BE2C (cell line): ENCODE measurements at regions not wholly inside any gene's neighbourhood (a gene's known extent, or its start where the extent isn't known, plus 50 kb on each side); places are given as distances from the start of the nearest gene placed in this dataset.

ENCODE experiments used
- DNase-seq: peaks from one replicate; pipeline ENCODE4 v3.0.0-alpha.2; 2020
- H3K27me3 ChIP-seq: fragments of 250-450 bp; sonication (Bioruptor Pico); 2 replicates; pipeline ENCODE4 v1.5.1; 2020; ENCODE audit warnings: mild to moderate bottlenecking
- H3K36me3 ChIP-seq: fragments of 250-450 bp; sonication (Bioruptor Pico); 2 replicates; pipeline ENCODE4 v1.5.1; 2020; ENCODE audit warnings: mild to moderate bottlenecking
- H3K4me1 ChIP-seq: fragments of 250-450 bp; sonication (Bioruptor Pico); 2 replicates; pipeline ENCODE4 v1.5.1; 2020
- H3K4me3 ChIP-seq: 2 replicates; pipeline ENCODE4 v1.5.1; 2011; ENCODE audit warnings: low read depth, low read length
- H3K9me3 ChIP-seq: fragments of 250-450 bp; sonication (Bioruptor Pico); 2 replicates; pipeline ENCODE4 v1.5.1; 2020
- TF ChIP-seq, protein P1 (sequence below): IDR thresholded peaks from 2 replicates; pipeline ENCODE4 v1.5.1; 2012; ENCODE audit warnings: mild to moderate bottlenecking, low read depth, low read length

DNA sequence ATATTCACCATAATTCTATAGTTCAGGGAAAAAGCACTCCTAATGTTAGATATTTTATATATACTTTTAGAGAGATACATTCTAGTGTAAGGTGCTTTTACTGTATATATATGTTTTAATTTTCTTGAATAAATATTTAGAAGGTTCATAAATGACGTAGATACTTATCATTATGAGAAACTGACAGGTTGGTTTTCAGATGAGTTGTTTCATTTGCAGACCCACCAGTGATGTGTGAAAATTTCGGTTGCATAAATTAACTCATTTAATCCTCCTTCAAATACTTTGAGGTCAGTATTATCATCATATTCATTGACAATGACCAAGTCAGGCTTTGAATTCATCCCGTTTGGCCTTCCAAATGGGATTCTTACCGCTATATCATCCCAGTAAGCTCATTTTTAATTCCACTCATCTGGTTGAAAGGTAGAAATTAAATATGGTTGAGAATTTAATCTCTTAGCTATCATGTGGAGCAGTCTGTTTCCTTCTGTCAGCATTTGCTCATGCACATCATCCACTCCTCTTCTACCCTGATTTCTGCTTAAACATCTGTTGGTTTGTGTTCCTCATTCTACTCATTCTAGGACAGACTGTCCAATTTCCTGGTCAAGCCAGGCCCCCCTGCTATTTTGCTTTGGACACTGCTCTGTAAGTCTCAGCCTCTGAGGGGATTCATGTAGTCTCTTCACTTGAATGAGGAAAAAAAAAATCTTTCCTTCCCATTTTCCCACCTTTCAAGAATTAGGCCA, 1156.6 kb downstream of the PLA2G4A start:
- peaks cover 3% of the 10 kb centered on the region; the same call in 1 of the 2 replicates for H3K4me1 ChIP-seq

DNA sequence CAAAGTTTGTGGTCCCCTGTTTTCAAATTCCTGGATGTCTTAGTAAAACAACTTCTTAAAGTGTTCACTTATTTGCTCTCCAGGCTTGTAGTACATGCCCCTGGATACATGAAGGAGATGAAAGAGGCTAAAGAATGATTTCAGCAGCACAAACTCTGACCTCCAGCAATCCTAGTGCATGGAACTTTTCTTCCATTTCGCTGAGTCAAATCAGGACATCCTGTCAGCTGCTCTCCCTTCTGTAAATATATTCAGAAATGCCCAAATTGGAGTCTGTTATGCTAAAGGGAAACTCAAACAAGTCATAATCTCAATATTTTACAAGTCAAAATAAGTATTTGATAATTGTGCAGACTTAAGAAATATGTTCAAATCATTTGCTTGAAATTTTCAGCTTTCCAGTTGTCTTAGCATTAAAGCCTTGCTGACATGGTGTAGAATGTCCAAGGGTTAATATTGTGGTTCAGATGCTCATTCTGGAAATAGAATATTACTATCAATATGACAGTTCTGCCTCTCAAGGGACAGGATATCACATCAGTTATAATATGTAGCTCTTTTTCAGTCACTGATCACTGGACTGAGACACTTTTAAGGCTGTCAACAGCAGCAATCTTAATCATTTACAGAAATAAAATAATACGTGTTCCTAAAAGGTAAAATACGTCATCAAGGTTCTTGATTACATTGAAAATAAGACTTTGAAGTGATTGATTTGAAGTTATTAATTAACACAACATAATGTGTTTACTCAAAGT, 1157.3 kb downstream of the PLA2G4A start:
- no peaks in the 10 kb centered on the region for H3K27me3 ChIP-seq
- H3K9me3 ChIP-seq = no peaks in the 10 kb centered on the region
- H3K4me3 ChIP-seq = no peak overlapping the region
- H3K36me3 ChIP-seq = no peaks in the 10 kb centered on the region
- DNase-seq = no peak
- TF ChIP-seq, protein P1, sequence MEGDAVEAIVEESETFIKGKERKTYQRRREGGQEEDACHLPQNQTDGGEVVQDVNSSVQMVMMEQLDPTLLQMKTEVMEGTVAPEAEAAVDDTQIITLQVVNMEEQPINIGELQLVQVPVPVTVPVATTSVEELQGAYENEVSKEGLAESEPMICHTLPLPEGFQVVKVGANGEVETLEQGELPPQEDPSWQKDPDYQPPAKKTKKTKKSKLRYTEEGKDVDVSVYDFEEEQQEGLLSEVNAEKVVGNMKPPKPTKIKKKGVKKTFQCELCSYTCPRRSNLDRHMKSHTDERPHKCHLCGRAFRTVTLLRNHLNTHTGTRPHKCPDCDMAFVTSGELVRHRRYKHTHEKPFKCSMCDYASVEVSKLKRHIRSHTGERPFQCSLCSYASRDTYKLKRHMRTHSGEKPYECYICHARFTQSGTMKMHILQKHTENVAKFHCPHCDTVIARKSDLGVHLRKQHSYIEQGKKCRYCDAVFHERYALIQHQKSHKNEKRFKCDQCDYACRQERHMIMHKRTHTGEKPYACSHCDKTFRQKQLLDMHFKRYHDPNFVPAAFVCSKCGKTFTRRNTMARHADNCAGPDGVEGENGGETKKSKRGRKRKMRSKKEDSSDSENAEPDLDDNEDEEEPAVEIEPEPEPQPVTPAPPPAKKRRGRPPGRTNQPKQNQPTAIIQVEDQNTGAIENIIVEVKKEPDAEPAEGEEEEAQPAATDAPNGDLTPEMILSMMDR = no peak
- peaks cover 3% of the 10 kb centered on the region; the same call in 1 of the 2 replicates for H3K4me1 ChIP-seq

More for the DNA sequence above, 1156.6 kb downstream of the PLA2G4A start:
- TF ChIP-seq, protein P1 = no peak
- no peaks in the 10 kb centered on the region for H3K9me3 ChIP-seq
- no peaks in the 10 kb centered on the region for H3K36me3 ChIP-seq
- no peaks in the 10 kb centered on the region for H3K27me3 ChIP-seq
- no peak overlapping the region for H3K4me3 ChIP-seq
- DNase-seq = no peak

DNA sequence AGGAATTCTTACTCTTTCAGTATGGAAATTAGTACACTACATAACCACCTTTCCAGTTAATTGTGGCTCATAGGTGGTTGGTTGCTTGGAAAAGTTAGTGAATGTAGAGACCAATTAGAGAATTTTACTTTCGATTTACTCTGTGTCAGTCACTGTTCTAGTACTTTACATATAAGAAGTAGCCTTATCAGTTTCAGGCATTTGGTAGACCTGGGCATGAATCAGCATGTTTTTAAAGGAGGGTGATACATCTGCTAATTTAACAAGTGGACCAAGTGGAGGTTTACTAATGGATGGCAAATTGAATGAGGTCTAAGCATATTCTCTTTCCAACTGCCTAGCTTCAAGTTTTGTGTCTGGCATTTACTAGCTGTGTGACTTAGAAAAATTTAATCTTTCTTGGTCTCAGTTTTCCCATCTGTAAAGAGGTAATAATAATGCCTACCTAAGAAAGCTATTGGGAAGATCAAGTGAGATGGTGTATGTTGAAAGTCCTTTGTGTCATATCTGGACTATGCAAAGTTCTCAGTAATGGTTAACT, 1158.6 kb downstream of the PLA2G4A start:
- Histone ChIP-seq H3K36me3 (no peaks in the 10 kb centered on the region), H3K4me3 (no peak overlapping the region), H3K4me1 (peaks cover 3% of the 10 kb centered on the region; the same call in 1 of the 2 replicates), H3K9me3 (no peaks in the 10 kb centered on the region), H3K27me3 (no peaks in the 10 kb centered on the region)
- TF ChIP-seq, protein P1 = no peak
- DNase-seq = no peak

DNA sequence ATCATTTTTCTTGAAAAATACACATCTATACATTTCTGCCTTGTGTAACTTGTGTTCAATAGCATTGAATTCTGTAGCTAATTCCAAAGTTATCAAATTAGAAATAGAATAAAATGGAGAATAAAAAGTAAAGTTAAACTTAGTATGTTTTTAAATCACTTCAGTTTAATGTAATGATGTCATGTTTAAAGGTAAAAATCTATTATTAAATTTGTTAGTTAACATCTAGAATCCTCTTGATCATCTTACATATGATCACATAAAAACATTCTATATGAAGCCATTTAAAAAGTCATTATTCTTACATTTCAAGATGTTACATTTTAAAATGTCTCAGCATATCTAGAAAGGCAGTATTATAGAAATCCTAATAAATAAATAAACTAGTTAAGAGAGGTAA, 1163.2 kb downstream of the PLA2G4A start:
- H3K4me3 ChIP-seq = no peak overlapping the region
- no peaks in the 10 kb centered on the region for H3K27me3 ChIP-seq

DNA sequence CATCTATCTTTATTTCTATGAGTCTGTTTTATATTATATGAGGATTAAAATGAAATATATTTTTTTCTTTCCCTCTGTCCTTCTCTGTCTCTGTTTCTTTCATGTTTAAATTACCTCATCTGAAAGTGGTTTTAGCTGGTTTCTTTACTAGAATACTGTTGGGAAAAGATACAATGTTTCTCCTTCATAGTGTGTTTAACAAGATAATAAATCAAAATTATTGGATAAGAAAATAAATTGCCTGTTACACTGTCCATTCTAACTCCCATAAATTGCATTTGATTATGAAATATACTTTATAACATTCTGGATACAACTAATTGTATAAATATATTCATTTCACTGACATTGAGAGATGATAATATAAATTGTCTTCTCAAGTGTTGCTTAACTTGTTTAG, 1168.0 kb downstream of the PLA2G4A start:
- Histone ChIP-seq H3K36me3 (no peaks in the 10 kb centered on the region), H3K4me3 (no peak overlapping the region), H3K4me1 (peaks cover 8% of the 10 kb centered on the region), H3K27me3 (no peaks in the 10 kb centered on the region), H3K9me3 (no peaks in the 10 kb centered on the region)
- TF ChIP-seq, protein P1 = no peak
- DNase-seq = no peak

More for the DNA sequence above, 1163.2 kb downstream of the PLA2G4A start:
- no peak for DNase-seq
- no peaks in the 10 kb centered on the region for H3K9me3 ChIP-seq
- TF ChIP-seq, protein P1 = no peak
- no peaks in the 10 kb centered on the region for H3K36me3 ChIP-seq
- H3K4me1 ChIP-seq = peaks cover 10% of the 10 kb centered on the region
